ENCODE measurements at regions not wholly inside any gene's neighbourhood (a gene's known extent, or its start where the extent isn't known, plus 50 kb on each side); places are given as distances from the start of the nearest gene placed in this dataset.

DNA sequence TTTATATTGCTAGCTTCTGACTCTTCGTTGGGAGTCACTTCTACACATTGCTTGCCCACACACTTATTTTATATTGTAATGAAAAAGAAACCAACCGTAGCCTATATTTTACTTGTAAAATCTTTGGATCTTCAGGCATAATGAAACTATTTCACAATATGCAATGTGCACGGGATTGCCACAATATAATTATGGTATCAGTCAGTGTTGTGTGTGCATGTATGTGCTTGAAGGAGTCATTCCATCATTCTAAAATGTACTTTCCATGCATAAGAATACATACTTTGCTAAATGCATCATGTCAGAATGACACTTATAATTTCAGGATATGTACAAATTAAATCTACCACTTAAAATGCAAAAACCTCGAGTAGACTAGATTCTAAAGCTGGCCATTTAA lies 64.0 kb upstream of the TLE4 start:
- no peaks in the 10 kb centered on the region for H3K4me1 Mint-ChIP-seq (ENCODE audit: unreplicated experiment)
- H3K27ac Mint-ChIP-seq (ENCODE audit: unreplicated experiment): no peak overlapping the region
- H3K36me3 Mint-ChIP-seq (ENCODE audit: low read depth, unreplicated experiment): no peaks in the 10 kb centered on the region
- H3K4me3 Mint-ChIP-seq (ENCODE audit: unreplicated experiment): no peak overlapping the region
- H3K27me3 Mint-ChIP-seq (ENCODE audit: unreplicated experiment): no peaks in the 10 kb centered on the region
- H3K9me3 Mint-ChIP-seq (ENCODE audit: unreplicated experiment): no peaks in the 10 kb centered on the region
- TF ChIP-seq, protein P1, sequence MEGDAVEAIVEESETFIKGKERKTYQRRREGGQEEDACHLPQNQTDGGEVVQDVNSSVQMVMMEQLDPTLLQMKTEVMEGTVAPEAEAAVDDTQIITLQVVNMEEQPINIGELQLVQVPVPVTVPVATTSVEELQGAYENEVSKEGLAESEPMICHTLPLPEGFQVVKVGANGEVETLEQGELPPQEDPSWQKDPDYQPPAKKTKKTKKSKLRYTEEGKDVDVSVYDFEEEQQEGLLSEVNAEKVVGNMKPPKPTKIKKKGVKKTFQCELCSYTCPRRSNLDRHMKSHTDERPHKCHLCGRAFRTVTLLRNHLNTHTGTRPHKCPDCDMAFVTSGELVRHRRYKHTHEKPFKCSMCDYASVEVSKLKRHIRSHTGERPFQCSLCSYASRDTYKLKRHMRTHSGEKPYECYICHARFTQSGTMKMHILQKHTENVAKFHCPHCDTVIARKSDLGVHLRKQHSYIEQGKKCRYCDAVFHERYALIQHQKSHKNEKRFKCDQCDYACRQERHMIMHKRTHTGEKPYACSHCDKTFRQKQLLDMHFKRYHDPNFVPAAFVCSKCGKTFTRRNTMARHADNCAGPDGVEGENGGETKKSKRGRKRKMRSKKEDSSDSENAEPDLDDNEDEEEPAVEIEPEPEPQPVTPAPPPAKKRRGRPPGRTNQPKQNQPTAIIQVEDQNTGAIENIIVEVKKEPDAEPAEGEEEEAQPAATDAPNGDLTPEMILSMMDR (IDR thresholded peaks at IDR 0.05; ENCODE audit: unreplicated experiment): no peak
- DNase-seq (ENCODE audit: low spot score): no peak

DNA sequence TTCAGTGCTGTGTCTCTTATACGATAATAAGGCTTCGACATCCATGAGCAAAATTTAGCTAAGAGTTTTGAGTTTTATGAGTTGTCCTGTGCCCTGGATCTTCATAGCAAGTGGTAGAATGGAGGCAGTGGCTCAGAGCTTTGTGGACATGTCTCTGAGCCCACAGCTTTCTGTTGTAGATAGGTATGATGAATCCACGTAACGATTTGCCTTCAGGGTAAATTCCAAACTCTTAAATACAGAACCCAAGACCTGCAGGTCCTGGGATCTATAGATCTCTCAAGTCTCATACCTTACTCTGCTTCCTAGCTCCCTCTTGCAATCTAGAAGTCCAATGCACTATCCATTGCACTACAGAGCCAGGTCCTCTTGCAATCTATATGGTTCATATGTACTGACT lies 59.5 kb upstream of the TLE4 start:
- no peaks in the 10 kb centered on the region for H3K27me3 Mint-ChIP-seq (ENCODE audit: unreplicated experiment)
- TF ChIP-seq, protein P1 (IDR thresholded peaks at IDR 0.05; ENCODE audit: unreplicated experiment): no peak
- no peak for DNase-seq (ENCODE audit: low spot score)
- no peaks in the 10 kb centered on the region for H3K36me3 Mint-ChIP-seq (ENCODE audit: low read depth, unreplicated experiment)
- no peak overlapping the region for H3K27ac Mint-ChIP-seq (ENCODE audit: unreplicated experiment)
- no peaks in the 10 kb centered on the region for H3K4me1 Mint-ChIP-seq (ENCODE audit: unreplicated experiment)
- no peaks in the 10 kb centered on the region for H3K9me3 Mint-ChIP-seq (ENCODE audit: unreplicated experiment)
- H3K4me3 Mint-ChIP-seq (ENCODE audit: unreplicated experiment): no peak overlapping the region
